OCI-LY7 (cell line): ENCODE measurements at regions not wholly inside any gene's neighbourhood (a gene's known extent, or its start where the extent isn't known, plus 50 kb on each side); places are given as distances from the start of the nearest gene placed in this dataset.

Experiments
- BruUV-seq: library from RNA; stranded (reverse); fragments of 400-500 nt; replicated peaks from 2 replicates; lab custom pipeline; 2021; lab: Mats Ljungman, UMichigan
- CTCF ChIA-PET: fragments of 300-600 bp; sonication (Branson Sonifier 250); formaldehyde crosslinking; loops from one replicate; lab custom pipeline; 2022; ENCODE audit warnings: antibody characterized with exemption; ENCODE audit not compliant: unreplicated experiment; lab: Charles Lee
- POLR2A ChIA-PET: fragments of 300-600 bp; sonication (Branson Sonifier 250); formaldehyde crosslinking; loops from one replicate; lab custom pipeline; 2022; ENCODE audit warnings: antibody characterized with exemption; lab: Charles Lee
- DNase-seq: peaks from one replicate; pipeline ENCODE4 v3.0.0-alpha.2; 2015; ENCODE audit warnings: low spot score
- H2AFZ ChIP-seq: fragments of 200-600 bp; sonication (generic), shearing (Covaris generic); 2 replicates; pipeline ENCODE4 v1.6.1; 2014; ENCODE audit warnings: mild to moderate bottlenecking, antibody characterized with exemption, low read length, moderate library complexity
- H3K27ac ChIP-seq: fragments of 200-600 bp; sonication (generic); 2 replicates; pipeline ENCODE4 v1.5.1; 2014; ENCODE audit warnings: mixed run types, low read depth, mild to moderate bottlenecking, moderate library complexity, low read length, inconsistent platforms; ENCODE audit not compliant: poor library complexity, severe bottlenecking
- H3K36me3 ChIP-seq: fragments of 200-600 bp; sonication (generic); 2 replicates; pipeline ENCODE4 v1.6.1; 2014; ENCODE audit warnings: mild to moderate bottlenecking, antibody characterized with exemption, low read length, moderate library complexity, mixed read lengths; ENCODE audit not compliant: insufficient read depth
- H3K4me1 ChIP-seq: fragments of 200-600 bp; sonication (generic); 2 replicates; pipeline ENCODE4 v1.5.1; 2014; ENCODE audit warnings: mild to moderate bottlenecking, low read length; ENCODE audit not compliant: insufficient read depth, poor library complexity, severe bottlenecking
- H3K4me2 ChIP-seq: fragments of 200-600 bp; sonication (generic); 2 replicates; pipeline ENCODE4 v1.6.1; 2014; ENCODE audit warnings: mild to moderate bottlenecking, low read length
- H3K4me3 ChIP-seq: fragments of 200-600 bp; sonication (generic); 2 replicates; pipeline ENCODE4 v1.5.1; 2014; ENCODE audit warnings: mild to moderate bottlenecking, low read depth, low read length; ENCODE audit not compliant: poor library complexity, severe bottlenecking
- H3K79me2 ChIP-seq: fragments of 200-600 bp; sonication (generic); 2 replicates; pipeline ENCODE4 v1.6.1; 2016; ENCODE audit warnings: low read depth, mild to moderate bottlenecking, low read length, moderate library complexity, mixed read lengths; ENCODE audit not compliant: insufficient read depth
- H3K9me2 ChIP-seq: fragments of 200-600 bp; sonication (generic); 2 replicates; pipeline ENCODE4 v1.6.1; 2016; ENCODE audit warnings: mild to moderate bottlenecking, low read length, mixed read lengths; ENCODE audit not compliant: insufficient read depth
- H3K9me3 ChIP-seq: fragments of 200-600 bp; sonication (generic); 2 replicates; pipeline ENCODE4 v1.6.1; 2014; ENCODE audit warnings: mild to moderate bottlenecking, mixed run types, low read length, mixed read lengths
- H4K20me1 ChIP-seq: fragments of 200-600 bp; sonication (generic); 2 replicates; pipeline ENCODE4 v1.6.1; 2014; ENCODE audit warnings: mild to moderate bottlenecking, antibody characterized with exemption, low read length, moderate library complexity, mixed read lengths; ENCODE audit not compliant: insufficient read depth
- CTCF ChIP-seq: fragments of 200-600 bp; sonication (generic); conservative IDR thresholded peaks from 2 replicates; pipeline ENCODE4 v1.5.1; 2014; ENCODE audit warnings: mild to moderate bottlenecking, antibody characterized with exemption, low read length, moderate library complexity, mixed read lengths
- EZH2phosphoT487 ChIP-seq: fragments of 200-600 bp; sonication (generic); IDR thresholded peaks from 2 replicates; pipeline ENCODE4 v1.6.1; 2018; ENCODE audit warnings: low read depth, borderline replicate concordance, mild to moderate bottlenecking, mixed run types, antibody characterized with exemption, low read length, moderate library complexity, mixed read lengths
- intact Hi-C: fragments of 100-400 bp; cut with micrococcal nuclease; formaldehyde crosslinking; loops from one replicate; pipeline ENCODE4 v1.10.0; 2022; ENCODE audit not compliant: unreplicated experiment

- CTCF ChIA-PET = interaction anchor here (0.5 to 2.8 kb wide), 18 partner anchors 12 to 1782 kb away, joined by 3 to 24 read pairs (median 4); partner anchors contain the start of gene SMNDC1
- peaks cover 64% of the 10 kb centered on the region for H3K4me1 ChIP-seq
- TF ChIP-seq EZH2phosphoT487 (no peak), CTCF (no peak)
- intact Hi-C loops = loop anchor here (2.0 to 5.0 kb wide), 4 partner anchors 44 to 507 kb away; no protein-coding TSS in a partner anchor
- H4K20me1 ChIP-seq = no peaks in the 10 kb centered on the region
- H2AFZ ChIP-seq = peak overlapping the region; percentile 34; the same call in 1 of the 2 replicates
- DNase-seq = peak; percentile 78
- POLR2A ChIA-PET = interaction anchor here (0.7 to 4.3 kb wide), 26 partner anchors 15 to 488 kb away, joined by 3 to 25 read pairs (median 4); partner anchors contain the start of genes MXI1 and SMNDC1
- peak overlapping the region; percentile 93 for H3K27ac ChIP-seq
- H3K36me3 ChIP-seq = no peaks in the 10 kb centered on the region
- no peaks in the 10 kb centered on the region for H3K9me2 ChIP-seq
- no peaks in the 10 kb centered on the region for H3K9me3 ChIP-seq
- peak overlapping the region; percentile 90 for H3K4me2 ChIP-seq
- BruUV-seq = TSS peak; percentile 92
- H3K79me2 ChIP-seq = no peaks in the 10 kb centered on the region
- peak overlapping the region; percentile 60 for H3K4me3 ChIP-seq
These were observed 50.6 kb upstream of the SMNDC1 start for GRCh38 chr10:110355141-110355831.

GRCh38 chr10:110355922-110356627 lies 51.4 kb upstream of the SMNDC1 start:
- BruUV-seq = no TSS peak
- TF ChIP-seq EZH2phosphoT487 (no peak), CTCF (no peak)
- DNase-seq = peak; percentile 71
- H4K20me1 ChIP-seq = no peaks in the 10 kb centered on the region
- H3K4me2 ChIP-seq = peak overlapping the region; percentile 90
- POLR2A ChIA-PET = interaction anchor here (0.6 to 4.3 kb wide), 16 partner anchors 16 to 487 kb away, joined by 3 to 25 read pairs (median 6); partner anchors contain the start of genes MXI1 and SMNDC1
- no peaks in the 10 kb centered on the region for H3K79me2 ChIP-seq
- CTCF ChIA-PET = interaction anchor here (0.7 to 2.8 kb wide), 7 partner anchors 12 to 191 kb away, joined by 3 to 24 read pairs (median 5); no protein-coding TSS in a partner anchor
- H3K9me2 ChIP-seq = no peaks in the 10 kb centered on the region
- peak overlapping the region; percentile 60 for H3K4me3 ChIP-seq
- H2AFZ ChIP-seq = no peak overlapping the region; the same call in 1 of the 2 replicates
- H3K27ac ChIP-seq = peak overlapping the region; percentile 93
- no peaks in the 10 kb centered on the region for H3K36me3 ChIP-seq
- peaks cover 64% of the 10 kb centered on the region for H3K4me1 ChIP-seq
- H3K9me3 ChIP-seq = no peaks in the 10 kb centered on the region
- intact Hi-C loops = loop anchor here (1.0 to 5.0 kb wide), 8 partner anchors 33 to 506 kb away; no protein-coding TSS in a partner anchor
